ENCODE measurements at regions not wholly inside any gene's neighbourhood (a gene's known extent, or its start where the extent isn't known, plus 50 kb on each side); places are given as distances from the start of the nearest gene placed in this dataset.
A peak's percentile ranks its signal among the peaks of the same experiment; 100 is the strongest.
"Not testable (repeated sequence)": the region's sequence is repeated elsewhere in the genome, so short reads cannot be mapped to it uniquely, and the experiment has no call there.

DNA sequence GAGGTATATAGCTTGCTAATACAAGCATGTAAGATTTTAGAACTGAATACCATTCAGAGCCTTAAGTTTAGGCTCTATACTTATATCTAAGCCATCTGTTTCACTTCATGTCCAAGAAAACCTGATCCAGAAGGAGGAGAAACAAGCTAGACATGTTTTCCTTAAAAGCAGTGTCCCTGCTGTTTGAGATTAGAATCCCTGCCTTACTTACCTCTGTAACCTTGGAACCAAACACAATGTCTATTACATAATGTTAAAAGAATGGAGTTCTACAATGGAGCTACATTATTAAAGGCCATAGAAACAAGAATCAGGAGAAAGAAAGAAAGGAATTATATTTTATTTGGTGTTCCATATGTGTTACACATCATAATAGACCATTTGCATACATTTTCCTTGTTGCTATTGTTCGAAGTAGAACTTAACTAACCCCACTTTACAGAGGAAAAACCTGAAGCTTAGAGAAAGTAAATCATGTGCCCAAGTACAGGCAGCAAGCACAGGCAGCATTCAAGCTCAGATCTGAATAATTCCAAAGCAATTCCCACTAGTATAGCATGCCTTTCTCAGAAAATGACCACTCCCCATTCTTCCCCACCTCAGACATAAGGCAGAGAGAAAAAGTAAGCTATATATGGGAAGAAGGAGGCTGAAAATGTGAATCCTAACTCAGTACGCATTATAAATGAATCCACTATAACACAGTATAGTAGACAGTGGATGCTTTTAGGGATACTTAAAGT is 380.1 kb upstream of the SPAG17 start:
- DNase-seq (ENCODE audit: low spot score): peak; percentile 31

DNA sequence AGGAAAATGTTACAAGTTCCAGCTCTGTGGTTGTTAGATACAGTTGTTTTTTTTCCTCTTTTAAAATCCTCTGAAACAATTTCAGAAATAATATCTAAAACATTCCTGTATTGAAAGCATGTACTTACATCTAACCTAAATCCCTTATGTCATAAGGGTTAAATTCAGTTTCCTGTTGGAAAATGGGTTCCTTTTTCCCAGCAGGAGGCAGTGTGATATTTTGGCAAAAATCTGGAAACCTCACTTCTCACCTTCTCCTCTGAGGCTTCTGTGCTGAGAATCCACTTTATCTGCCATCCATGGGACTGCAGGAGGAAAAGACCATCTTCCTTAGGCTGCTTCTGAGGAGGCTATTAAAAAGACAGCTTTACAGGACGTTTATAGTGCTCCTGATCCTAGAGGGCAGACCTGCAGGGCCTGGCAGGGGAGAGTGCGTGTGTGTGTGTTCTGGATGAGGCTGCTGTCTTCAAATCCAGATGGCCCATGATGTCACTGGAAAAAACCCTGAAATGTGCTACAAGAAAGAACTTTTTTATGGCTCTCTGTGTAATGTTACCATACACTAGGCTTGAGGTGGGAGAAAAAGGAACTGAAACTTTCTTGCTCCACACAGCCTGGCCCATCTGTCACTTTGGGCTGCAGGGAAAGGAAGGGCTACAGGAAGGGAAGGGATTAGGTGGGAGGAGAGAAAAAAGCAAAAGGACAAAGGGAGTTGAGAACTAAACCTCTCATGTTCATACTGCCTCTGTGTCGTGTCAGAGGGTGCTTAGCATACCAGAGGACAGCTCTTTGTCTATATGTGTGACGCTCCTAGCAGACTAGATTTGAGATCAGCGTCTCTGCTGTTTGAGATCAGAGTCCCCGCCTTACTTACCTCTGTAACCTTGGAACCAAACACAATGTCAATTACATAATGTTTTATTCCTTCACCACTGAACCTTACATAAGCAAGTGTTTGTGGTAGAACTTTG is 379.2 kb upstream of the SPAG17 start:
- DNase-seq (ENCODE audit: low spot score): peak; percentile 92

DNA sequence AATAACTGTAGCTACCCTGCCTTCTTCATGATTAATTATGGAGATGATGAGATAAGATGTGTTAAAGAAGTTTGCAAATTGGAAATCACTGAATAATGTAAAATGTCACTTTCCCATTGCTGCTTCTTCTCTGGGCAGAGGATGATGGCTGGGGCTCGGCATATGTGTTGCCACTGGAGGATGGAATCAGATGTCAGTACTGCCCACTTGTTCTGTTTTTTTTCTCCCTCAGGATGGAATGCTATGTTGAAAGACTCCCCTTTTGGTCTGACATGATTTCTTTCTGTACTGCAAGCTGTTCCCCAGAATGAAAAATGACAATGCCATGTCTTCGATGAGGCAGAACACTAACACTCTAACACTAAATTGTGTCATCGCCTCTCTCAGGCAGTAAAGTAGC is 373.9 kb upstream of the SPAG17 start:
- DNase-seq (ENCODE audit: low spot score): peak; percentile 43

DNA sequence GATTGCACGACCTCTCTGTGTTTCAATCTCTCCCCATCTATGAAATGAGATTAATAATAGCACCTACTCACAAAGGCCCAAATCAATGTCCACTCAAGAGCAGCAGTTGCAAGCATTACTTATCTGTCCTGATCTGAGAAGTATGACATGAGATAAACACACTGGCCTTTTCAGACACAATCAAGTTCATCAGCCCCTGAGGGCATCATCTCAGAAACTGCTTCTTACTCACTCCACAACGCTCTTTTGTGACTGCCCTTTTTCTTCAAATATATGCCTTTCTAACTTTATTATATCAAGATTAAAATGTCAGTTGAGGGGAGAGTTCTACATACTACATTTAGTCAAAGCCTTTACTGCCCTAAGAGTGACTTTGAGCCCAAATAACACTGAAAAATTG is 371.9 kb upstream of the SPAG17 start:
- no peak for DNase-seq (ENCODE audit: low spot score)

DNA sequence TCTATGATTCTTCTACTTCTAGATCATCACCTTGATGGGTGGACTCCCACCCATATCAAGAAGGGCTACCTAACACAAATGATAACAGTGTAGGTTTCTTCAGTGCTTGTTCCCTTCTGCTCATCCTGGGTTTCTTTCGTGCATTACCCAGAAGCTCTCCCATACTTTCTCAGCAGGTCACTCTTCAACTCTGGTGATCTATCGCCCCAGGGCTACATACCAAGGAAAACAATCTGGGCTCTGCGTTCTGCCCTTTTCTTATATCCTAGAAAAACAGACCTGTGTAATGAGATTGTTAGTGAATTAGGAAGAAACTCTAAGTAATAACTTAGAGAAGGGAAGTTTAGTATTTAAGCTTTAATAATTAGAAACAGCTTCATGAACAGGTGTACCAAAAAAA is 370.6 kb upstream of the SPAG17 start:
- no peak for DNase-seq (ENCODE audit: low spot score)

DNA sequence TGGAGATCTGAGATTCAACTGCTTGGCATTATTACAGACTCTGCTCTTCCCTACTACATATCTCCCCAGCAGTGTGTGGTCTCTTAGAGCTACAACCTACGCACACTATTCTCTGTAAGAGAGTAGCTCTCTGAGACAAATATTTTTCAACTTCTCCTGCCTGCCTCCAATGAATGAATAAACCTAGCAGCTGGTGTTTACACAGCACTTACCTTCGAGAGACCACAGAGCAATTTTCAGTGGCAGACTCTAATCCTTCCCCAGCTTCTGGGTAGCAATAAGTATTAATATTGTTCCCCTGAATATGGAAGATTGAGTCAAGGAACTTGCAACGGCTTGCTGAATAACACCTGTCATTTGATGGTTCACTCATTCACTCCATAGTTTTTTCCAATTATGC is 350.9 kb upstream of the SPAG17 start:
- DNase-seq (ENCODE audit: low spot score): no peak

DNA sequence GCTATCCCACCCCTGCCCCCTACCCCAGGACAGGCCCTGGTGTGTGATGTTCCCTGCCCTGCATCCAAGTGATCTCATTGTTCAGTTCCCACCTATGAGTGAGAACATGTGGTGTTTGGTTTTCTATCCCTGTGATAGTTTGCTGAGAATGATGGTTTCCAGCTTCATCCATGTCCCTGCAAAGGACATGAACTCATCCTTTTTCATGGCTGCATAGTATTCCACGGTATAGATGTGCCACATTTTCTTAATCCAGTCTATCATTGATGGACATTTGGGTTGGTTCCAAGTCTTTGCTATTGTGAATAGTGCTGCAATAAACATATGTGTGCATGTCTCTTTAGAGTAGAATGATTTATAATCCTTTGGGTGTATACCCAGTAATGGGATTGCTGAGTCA is 326.9 kb upstream of the SPAG17 start:
- DNase-seq (ENCODE audit: low spot score): not testable (repeated sequence)

DNA sequence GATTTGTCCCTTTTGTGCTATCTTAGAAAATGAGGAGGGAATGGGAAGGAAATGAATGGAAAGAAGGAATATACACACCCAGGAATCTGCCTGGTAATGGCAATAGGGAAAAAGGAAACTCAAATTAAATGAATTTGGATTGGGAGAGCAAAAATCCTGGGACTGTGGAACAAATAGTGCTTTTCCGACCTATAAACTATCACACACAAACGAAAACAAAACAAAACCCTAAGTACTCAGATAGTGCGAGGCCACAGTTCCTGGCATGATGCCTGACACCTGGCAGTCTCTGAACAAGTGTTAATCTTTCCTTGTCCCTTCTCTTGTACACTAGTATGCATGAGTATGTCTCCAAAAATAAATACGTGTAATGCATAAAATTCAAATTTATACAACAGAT is 319.8 kb upstream of the SPAG17 start:
- no peak for DNase-seq (ENCODE audit: low spot score)

DNA sequence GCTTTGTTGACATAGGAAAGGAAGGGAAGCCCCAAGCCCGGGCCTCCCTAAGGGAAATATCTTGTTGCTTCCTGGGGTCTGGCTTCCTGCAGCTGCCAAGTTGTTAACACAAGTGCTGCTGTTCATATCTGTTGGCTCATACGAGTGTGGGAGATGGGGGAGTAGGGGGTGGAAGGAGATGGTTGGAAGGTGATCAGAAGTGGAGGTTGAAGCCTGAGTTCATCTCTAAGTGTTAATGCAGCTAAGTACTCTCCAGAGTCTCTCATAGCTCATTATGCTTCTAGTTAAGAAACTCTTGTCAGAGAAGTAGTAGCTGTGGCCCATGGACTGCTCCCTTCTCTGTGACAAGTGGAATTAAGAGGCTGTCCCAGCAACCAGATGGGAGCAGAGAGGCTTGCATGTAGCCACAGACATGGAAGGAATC is 319.2 kb upstream of the SPAG17 start:
- no peak for DNase-seq (ENCODE audit: low spot score)

DNA sequence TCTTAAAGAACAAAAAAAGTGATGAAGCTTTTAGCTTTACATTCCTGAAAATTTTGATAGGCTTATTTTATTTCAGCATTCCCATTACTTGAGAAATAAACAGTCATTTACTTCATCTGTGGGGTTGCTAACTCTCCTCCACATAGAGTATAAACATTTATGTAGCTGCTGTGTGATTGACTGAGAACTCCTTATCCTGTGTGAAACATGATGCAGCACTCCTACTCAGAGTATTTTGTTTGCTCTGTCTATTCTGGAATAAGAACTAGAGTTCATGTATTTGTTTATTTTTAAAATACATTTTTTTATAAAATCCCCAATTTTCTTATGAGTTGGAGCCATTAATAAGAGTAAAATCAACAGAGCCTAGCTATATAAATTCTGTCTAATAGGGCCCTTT is 318.7 kb upstream of the SPAG17 start:
- no peak for DNase-seq (ENCODE audit: low spot score)

DNA sequence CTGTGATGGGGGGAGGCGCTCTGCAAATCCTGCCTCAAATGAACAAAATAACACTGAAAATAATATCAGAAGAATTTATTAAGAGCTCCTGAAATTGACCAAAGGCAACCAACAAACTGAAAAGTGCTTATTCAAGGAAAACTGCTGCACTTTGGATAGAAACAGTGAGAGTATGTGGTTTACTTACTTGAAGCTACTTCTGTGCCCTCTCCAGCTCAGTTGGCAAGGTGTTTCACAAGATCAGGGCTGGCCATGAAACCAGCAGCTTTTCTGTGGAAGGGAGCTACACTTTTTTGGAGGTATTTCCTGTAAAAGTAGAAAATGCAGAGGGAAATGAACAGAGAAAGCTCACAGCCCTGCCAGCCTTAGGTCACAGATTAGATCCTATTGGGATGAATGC is 310.0 kb upstream of the SPAG17 start:
- DNase-seq (ENCODE audit: low spot score): no peak

DNA sequence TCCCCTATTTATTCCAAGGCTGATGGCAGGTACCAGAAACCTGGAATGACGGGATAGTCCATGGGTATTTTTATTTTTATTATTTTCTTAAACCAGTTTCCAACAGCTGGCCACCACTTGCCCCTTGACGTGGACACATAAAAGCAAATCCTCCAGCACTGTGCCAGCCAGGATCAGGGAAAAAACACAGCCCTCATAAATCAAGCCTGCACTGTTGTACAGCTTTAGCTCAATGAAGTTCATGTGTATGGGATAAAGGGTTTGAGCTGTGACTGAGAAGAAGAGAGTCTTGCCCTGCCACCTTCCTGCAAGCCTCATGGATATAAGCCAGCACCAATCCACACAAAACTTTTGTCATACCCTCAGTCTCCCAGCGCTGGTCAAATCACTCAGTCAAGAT is 303.8 kb upstream of the SPAG17 start:
- DNase-seq (ENCODE audit: low spot score): no peak

DNA sequence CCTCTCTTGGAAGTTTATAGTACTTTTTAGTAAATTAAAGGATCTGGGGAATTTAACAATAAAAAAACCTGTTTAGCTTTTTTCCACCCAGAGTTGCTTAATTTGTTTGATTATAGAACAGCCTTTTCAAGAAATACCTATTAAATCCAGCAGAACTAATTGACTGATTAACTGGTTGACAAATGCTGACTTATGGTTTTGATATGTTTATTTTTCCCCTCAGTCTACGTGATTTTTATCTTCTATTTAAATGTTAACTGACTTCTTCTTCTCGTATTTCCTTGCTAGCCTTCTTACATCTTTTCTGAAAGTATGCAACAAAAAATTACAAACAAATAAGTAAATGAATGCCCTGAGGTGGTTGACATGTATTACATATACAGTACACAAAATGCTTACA is 302.9 kb upstream of the SPAG17 start:
- no peak for DNase-seq (ENCODE audit: low spot score)

DNA sequence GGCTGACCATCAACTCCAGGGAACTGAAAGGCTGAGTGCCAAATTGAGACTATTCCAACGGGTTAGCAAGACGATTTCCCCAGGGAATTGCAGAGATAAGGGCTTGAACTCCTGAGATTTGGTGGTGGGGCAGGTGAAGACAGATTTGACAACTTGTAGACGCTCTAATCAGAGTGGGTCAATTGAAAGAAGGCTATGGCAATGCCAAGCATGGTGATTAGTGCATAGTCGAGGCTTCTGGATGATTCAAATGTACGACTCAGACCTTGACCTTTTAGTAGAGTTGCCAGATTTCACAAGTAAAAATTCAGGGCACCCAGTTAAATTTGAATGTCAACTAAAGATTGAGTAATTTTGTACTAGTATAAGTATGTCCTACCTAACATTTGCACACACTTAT is 302.1 kb upstream of the SPAG17 start:
- no peak for DNase-seq (ENCODE audit: low spot score)

DNA sequence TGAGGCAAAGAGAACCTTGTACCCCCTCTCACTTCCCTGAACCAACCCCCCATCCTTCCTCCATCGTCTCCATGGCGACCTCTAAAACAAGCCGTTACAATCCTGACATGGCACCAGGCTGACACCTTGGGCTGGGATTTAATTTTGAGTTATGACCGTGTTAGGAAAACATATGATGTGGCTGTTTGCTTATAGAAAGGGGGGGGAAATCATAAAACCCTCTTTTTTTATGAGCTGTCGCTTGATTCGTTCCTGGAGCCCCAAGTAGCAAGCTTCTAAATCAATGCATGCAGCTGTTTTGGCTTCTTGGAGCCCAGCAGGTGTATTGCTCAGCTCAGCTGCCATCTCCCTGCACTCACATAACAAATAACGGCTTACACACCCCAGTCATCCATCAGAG is 301.2 kb upstream of the SPAG17 start:
- DNase-seq (ENCODE audit: low spot score): no peak

DNA sequence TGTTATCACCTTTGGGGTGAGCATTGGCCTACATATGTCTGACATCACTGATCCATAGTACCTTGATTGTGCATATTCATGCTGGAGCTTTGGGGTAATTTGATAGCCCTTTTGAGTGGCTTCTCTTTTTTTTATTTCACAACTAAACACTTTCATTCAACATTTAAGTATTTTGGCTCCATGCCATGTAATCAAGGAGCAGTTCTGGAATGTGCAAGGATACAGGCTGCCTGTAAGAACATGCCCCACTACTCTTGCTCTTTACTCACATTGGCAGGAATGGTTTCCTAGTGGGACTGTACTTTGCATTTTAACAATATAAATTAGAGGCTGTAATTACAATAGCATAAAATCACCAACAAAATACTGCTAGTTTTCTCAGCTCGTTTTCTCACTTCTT is 300.7 kb upstream of the SPAG17 start:
- DNase-seq (ENCODE audit: low spot score): peak; percentile 52

DNA sequence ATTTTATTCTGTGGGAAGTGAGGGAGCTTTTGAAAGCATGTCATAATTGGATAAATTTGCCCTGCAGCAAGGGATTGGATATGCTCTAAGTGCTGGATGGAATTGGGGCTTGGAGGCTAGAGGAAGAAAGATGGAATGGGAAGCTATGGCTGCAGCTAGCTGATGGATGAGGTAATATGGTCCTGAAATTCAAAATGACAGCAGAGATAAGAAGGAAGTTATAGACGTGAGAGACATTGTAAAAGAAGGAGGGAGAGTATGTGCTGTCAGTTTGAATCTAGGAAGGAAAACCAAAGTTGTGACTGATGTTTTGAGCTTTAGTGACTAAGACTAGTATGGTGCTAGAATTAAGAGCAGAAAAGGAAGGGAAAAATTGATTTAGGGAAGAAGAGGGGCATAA is 299.9 kb upstream of the SPAG17 start:
- DNase-seq (ENCODE audit: low spot score): no peak

DNA sequence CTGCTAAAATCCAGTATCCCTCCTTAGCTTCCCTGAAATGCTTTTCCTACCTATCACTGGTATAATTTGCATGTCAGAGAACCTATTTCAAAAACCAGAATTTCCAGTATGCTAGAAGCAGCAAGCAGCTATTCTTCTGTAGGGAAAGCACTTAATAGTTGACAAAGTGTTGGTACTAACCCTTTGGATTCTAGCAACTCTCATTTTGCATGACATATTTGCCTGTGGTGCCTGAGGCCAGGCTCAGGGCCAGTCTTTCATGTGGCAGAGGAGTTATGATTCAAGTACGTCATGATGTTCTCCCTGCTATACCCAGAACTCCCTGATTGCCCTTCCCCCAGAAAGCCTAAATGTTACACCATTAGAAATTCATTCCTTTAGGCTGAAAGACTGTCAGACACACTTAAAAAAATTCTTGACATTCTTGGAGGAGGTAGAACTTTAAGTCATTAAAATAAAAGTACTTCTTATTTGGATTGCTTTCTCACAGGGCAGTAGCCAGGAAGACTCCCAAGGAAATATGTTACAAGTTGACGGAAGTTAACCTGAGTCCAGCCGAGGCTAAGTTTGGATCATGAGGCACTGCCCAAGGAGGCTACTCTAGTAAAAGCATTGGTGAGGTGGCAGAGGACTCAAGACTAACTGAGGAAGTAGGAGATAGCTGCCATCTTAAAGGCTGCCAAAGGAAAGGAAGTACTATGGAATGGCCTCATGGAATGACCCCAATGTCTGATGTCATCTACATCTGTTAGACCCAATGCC is 298.4 kb upstream of the SPAG17 start:
- DNase-seq (ENCODE audit: low spot score): peak; percentile 19

DNA sequence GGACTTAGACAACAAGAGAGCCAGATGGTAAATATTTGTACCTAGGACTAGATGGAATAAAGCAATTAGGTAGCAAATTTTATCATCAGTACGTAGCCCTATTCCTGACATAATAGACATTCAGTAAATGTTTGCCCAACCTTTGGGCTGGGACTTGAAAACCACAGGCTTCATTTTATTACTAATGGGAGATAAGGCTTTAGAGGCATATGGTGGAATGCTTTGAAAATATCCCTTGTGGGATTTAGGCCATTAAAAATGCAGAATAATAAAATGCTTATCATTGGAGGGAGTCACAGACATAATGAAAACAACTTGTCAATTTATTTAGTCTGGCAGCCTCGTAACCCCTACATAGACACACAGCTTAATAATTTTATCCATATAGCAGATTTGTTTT is 296.1 kb upstream of the SPAG17 start:
- peak; percentile 57 for DNase-seq (ENCODE audit: low spot score)

DNA sequence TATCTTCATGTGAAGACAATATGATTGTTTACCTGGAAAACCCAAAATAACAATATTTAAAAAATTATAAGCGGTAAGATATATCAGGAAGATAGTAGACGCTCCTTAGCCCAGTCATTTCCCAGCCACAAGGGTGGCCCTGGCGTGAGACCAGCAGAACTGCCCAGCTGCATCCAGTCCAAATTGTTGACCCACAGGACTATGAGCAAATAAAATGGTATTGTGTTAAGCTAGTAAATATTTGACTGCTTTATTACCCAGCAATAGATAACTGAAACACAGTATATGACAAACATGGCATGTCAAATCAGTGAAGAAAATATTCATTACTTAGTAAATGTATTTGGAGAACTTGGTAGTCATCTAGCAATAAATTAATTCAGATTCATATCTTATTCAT is 294.3 kb upstream of the SPAG17 start:
- no peak for DNase-seq (ENCODE audit: low spot score)

DNA sequence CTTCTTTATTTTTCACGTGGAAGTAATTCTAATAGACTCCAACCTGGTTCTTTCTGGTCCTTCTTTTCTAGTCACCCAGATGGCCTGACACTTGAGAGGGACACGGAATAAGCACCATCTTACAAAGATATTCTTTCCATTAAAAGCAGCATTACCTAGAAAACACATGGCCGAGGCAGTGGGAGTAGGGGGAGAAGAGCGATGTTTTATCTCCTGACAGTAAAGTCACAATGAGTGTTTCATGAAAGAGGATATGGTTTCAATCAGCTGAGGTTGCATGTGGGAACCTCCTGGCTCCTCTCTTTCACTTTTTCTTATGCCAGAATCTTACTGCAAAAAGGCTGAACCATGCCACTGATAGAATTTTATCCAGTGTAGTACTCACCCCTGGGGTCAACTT is 288.8 kb upstream of the SPAG17 start:
- DNase-seq (ENCODE audit: low spot score): no peak

DNA sequence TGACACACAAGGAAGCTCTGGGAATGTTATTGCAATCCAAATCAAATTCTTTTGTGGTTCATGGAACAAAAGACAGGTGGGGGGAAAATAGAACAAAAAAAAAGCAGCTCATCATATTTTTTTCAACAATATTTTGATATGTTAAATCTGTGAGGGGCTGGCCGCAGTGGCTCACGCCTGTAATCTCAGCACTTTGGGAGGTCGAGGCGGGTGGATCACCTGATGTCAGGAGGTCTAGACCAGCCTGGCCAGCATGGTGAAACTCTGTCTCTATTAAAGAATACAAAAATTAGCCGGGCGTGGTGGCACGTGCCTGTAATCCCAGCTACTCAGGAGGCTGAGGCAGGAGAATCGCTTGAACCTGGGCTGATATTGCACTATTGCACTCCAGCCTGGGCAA is 279.4 kb upstream of the SPAG17 start:
- DNase-seq (ENCODE audit: low spot score): not testable (repeated sequence)

All from umbilical cord (tissue), 1 donor.